ENCODE measurements at regions not wholly inside any gene's neighbourhood (a gene's known extent, or its start where the extent isn't known, plus 50 kb on each side); places are given as distances from the start of the nearest gene placed in this dataset.

DNA sequence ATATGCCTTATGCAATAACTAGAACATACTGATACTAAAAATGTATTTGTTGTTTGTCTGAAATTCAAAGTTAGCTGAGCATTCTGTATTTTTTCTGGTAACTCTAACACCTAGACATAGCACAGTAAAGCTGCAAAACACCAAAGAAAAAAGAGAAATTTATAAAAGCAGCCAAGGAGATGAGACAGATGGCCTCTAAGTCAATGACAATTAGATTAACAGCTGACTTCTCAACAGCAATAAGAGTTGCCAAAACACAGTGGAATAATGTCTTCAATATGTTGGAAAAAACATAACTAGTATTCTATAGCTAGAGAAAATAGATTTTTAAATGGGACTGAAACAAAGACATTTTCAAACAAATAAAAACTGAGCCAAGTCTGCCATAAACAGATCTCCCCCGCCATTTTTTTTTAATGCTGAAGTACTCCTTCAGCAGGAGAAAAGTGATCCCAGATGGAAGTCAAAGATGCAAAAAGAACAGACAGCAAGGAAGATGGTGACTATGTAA lies 81.3 kb downstream of the SYF2 start:
- TF ChIP-seq, protein P1, sequence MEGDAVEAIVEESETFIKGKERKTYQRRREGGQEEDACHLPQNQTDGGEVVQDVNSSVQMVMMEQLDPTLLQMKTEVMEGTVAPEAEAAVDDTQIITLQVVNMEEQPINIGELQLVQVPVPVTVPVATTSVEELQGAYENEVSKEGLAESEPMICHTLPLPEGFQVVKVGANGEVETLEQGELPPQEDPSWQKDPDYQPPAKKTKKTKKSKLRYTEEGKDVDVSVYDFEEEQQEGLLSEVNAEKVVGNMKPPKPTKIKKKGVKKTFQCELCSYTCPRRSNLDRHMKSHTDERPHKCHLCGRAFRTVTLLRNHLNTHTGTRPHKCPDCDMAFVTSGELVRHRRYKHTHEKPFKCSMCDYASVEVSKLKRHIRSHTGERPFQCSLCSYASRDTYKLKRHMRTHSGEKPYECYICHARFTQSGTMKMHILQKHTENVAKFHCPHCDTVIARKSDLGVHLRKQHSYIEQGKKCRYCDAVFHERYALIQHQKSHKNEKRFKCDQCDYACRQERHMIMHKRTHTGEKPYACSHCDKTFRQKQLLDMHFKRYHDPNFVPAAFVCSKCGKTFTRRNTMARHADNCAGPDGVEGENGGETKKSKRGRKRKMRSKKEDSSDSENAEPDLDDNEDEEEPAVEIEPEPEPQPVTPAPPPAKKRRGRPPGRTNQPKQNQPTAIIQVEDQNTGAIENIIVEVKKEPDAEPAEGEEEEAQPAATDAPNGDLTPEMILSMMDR (IDR thresholded peaks at IDR 0.05 in 8 of 11, conservative IDR thresholded peaks at IDR 0.05 in 3 of 11) = no peak
- TF ChIP-seq POLR2AphosphoS5 (IDR thresholded peaks at IDR 0.05) (no peak), POLR2A (IDR thresholded peaks at IDR 0.05) (no peak)

All from spleen (tissue), 7 donors.